ENCODE measurements at regions not wholly inside any gene's neighbourhood (a gene's known extent, or its start where the extent isn't known, plus 50 kb on each side); places are given as distances from the start of the nearest gene placed in this dataset.

- CTCF ChIA-PET: no interaction called here
- H3K4me1 ChIP-seq (ENCODE audit: control insufficient read depth, insufficient read depth, low read length): no peaks in the 10 kb centered on the region
- no peaks in the 10 kb centered on the region for H3K9me3 ChIP-seq (ENCODE audit: control insufficient read depth, insufficient read depth, low read depth, low read length)
- POLR2A ChIA-PET: no interaction called here
- no peak overlapping the region for H3K4me3 ChIP-seq (ENCODE audit: low read depth, low read length)
- no peaks in the 10 kb centered on the region for H3K36me3 ChIP-seq (ENCODE audit: control insufficient read depth in 2 of 2, insufficient read depth in 1 of 2, low read length in 2 of 2)
- TF ChIP-seq ZNF558 (tag by site-specific recombination; IDR thresholded peaks at IDR 0.05) (no peak), ZNF433 (tag by site-specific recombination; IDR thresholded peaks at IDR 0.05; ENCODE audit: low read depth) (no peak), ZBTB44 (tag by site-specific recombination; IDR thresholded peaks at IDR 0.05) (no peak), ZNF184 (tag by site-specific recombination; IDR thresholded peaks at IDR 0.05) (no peak), ZNF280D (tag by site-specific recombination; IDR thresholded peaks at IDR 0.05) (no peak), ZNF2 (tag by site-specific recombination; IDR thresholded peaks at IDR 0.05) (no peak), RBAK (tag by site-specific recombination; IDR thresholded peaks at IDR 0.05) (no peak), ZNF654 (tag by site-specific recombination; IDR thresholded peaks at IDR 0.05; ENCODE audit: low read depth) (no peak), ZNF776 (tag by site-specific recombination; IDR thresholded peaks at IDR 0.05; ENCODE audit: borderline replicate concordance) (no peak), ZBTB20 (tag by site-specific recombination; IDR thresholded peaks at IDR 0.05) (no peak), YY1 (tag by site-specific recombination; IDR thresholded peaks at IDR 0.05) (no peak), PBX3 (CRISPR knock-in tag; IDR thresholded peaks at IDR 0.05) (no peak), ZNF785 (tag by site-specific recombination; IDR thresholded peaks at IDR 0.05) (no peak), ZNF248 (tag by site-specific recombination; IDR thresholded peaks at IDR 0.05) (no peak)
- no peak overlapping the region for H3K27ac ChIP-seq (ENCODE audit: extremely low read depth, low read depth, low read length)
These were observed 752.3 kb downstream of the EPHA3 start for GRCh38 chr3:89859757-89860156.

- no peaks in the 10 kb centered on the region for H3K36me3 ChIP-seq (ENCODE audit: control insufficient read depth in 2 of 2, insufficient read depth in 1 of 2, low read length in 2 of 2)
- ChIA-PET POLR2A (no interaction called here), CTCF (no interaction called here)
- no peak for TF ChIP-seq ZNF292 (tag by site-specific recombination; IDR thresholded peaks at IDR 0.05; ENCODE audit: borderline replicate concordance, low read depth)
- no peak overlapping the region for H3K4me3 ChIP-seq (ENCODE audit: low read depth, low read length)
- H3K9me3 ChIP-seq (ENCODE audit: control insufficient read depth, insufficient read depth, low read depth, low read length): no peaks in the 10 kb centered on the region
- H3K27ac ChIP-seq (ENCODE audit: extremely low read depth, low read depth, low read length): no peak overlapping the region
- no peaks in the 10 kb centered on the region for H3K4me1 ChIP-seq (ENCODE audit: control insufficient read depth, insufficient read depth, low read length)
These were observed 759.9 kb downstream of the EPHA3 start for GRCh38 chr3:89867286-89867685.

- no peak for TF ChIP-seq ZFP37 (tag by site-specific recombination; IDR thresholded peaks at IDR 0.05)
- no peak for TF ChIP-seq REPIN1 (tag by site-specific recombination; IDR thresholded peaks at IDR 0.05; ENCODE audit: low read depth)
- no peak for TF ChIP-seq KLF9 (tag by site-specific recombination; IDR thresholded peaks at IDR 0.05; ENCODE audit: low read depth)
- no peak for TF ChIP-seq HOXC10 (CRISPR knock-in tag; IDR thresholded peaks at IDR 0.05)
- no peak for TF ChIP-seq ZSCAN5A (tag by site-specific recombination; IDR thresholded peaks at IDR 0.05)
- no peak for TF ChIP-seq ZNF624 (tag by site-specific recombination; IDR thresholded peaks at IDR 0.05)
- no peaks in the 10 kb centered on the region for H3K4me1 ChIP-seq (ENCODE audit: control insufficient read depth, insufficient read depth, low read length)
- no peaks in the 10 kb centered on the region for H3K36me3 ChIP-seq (ENCODE audit: control insufficient read depth in 2 of 2, insufficient read depth in 1 of 2, low read length in 2 of 2)
- H3K4me3 ChIP-seq (ENCODE audit: low read depth, low read length): no peak overlapping the region
- CTCF ChIA-PET: interaction anchor here (0.7 to 0.9 kb wide), 2 partner anchors 215 to 555 kb away, joined by 3 read pairs; no protein-coding TSS in a partner anchor
- no peaks in the 10 kb centered on the region for H3K9me3 ChIP-seq (ENCODE audit: control insufficient read depth, insufficient read depth, low read depth, low read length)
- no peak overlapping the region for H3K27ac ChIP-seq (ENCODE audit: extremely low read depth, low read depth, low read length)
- POLR2A ChIA-PET: no interaction called here
These were observed 768.7 kb downstream of the EPHA3 start for GRCh38 chr3:89876116-89876515.

All from HEK293 (cell line).